ENCODE measurements at regions not wholly inside any gene's neighbourhood (a gene's known extent, or its start where the extent isn't known, plus 50 kb on each side); places are given as distances from the start of the nearest gene placed in this dataset.

DNA sequence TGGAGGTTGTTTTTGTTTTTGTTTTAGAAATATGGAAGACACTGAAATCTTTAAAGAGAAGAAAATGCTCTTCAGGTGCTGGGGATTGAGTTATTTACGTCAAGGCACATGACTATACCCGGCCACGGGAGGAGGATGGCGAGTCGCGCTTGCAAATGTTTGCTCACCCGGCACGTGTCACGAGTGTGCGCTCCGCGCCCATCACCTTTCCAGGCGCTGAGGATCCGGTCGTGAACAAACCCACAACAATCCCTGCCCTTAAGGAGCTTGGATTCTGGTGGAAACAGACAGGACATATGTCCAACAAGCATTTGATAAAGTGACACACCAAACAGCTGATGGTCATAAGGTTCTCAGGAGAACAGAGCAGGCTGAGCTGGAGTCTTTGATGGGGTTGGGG is 715.5 kb downstream of the BRD1 start:
- DNase-seq = no peak

DNA sequence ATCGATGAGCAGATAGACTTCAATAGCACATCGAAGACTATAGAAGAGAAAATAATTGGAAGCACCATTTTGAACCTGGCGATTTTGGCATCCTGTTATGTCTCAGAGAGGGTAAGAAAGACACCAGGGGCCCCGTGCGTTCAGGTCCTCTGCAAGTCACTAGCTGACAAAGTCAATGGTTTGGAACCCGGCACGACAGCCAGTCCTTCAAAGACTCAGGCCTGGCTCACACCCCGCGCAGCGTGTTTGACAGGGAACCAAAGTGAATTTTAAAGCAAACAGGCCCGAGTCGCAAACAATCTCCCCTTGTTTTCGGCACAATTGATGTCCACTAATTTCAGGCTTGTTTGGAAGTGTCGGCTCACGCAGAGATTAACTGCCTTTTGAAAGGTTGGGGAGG is 716.6 kb downstream of the BRD1 start:
- no peak for DNase-seq

DNA sequence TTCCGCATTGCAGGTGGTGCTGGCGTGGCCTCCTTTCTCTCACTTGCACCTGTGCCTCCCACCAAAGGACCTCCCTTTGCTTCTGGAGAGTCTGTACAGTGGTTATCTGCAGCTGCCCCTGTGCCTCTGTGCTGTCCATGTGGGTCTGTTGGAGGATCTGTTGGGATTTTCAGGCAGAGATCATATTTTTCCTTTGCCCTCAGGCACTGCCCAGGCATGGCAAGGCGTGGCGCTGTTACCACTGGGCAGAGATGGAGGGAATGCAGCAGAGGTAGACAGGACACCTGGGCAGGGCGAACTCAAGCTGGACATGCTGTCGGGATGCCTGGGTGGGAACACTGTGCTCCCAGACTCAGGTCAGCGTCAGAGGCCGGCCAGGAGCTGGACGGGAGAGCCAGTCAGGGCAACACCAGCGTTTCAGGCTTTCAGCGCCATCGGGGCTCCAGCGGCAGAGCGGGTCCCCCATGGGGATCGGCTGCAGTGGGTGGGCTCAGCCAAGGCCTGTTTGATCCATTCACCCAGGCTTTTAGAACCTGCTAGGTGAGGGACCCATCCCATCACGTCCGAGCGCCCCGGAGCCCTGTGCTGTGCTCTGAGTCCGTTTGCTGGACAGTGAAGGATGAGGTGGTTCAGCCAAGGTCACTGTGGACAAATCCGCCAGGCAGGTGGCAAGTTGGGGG is 718.9 kb downstream of the BRD1 start:
- DNase-seq = no peak

DNA sequence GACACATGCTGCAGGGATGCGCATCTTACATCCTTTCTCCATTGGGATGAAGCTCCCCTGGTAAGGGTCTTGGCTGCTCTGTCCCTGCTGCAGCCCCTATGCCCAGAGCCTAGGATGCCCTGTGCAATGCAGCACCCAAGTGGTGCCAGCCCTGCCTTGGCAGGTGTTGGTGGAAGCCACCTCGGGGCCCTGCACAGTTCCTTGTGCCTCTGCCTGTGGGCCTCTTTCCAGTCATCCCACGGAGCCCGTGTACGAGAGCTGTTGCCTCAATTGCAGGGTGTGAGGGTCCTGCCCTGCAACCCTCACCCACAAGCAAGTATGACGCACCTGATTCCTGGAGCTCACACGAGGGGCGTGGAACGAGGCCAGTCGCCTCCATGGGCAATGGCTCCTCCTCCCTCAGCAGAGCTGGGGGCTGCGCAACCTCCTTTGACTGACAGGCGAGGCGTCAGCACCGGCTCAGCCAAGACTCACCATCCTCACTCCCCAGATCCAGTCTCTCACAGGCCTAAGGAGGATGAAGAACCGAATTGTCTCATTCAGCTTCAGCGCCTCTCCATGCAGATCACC is 719.6 kb downstream of the BRD1 start:
- DNase-seq = no peak

- no peak for DNase-seq
Observed at GRCh38 chr22:49107561-49107960, 720.1 kb downstream of the BRD1 start.

- no peak for DNase-seq
Observed at GRCh38 chr22:49106842-49107152, 720.9 kb downstream of the BRD1 start.

DNA sequence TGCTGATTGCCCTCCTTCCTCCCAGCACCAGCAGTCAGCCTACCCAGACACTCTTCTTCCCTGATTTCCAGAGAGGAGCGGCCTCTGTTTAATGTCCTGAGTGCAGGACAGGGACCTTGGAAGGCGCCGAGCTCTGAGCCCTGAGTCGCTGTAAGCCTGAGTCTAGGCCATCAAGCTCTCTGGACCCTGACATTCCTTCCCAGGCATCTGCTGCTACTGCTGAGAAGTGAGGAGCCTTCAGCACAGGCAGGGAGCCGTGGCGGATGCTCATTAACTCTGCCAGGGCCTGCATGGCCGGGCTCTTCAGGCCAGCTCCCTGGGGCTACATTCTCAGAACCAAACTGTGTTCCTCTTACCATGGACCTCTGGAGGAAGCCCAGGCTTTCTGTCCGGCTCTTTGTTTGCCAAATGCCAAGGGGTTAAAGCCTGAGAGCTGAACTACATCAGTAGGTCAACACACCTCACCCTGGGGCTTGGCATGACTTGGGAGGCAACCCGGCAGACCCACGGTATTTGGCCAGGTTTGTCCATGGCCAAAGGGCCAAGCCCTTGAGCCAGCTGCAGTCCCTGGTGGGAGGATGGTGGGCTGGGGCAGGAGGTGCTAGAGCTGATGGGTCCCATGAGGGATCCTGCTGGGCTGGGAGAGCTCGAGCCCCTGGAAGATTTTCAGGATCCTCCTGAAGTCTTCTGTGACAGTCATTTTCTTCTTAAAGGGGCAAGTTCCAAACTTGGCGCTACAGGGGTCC is 721.4 kb downstream of the BRD1 start:
- DNase-seq = no peak

GRCh38 chr22:49104434-49104833 is 723.2 kb downstream of the BRD1 start:
- DNase-seq = no peak

DNA sequence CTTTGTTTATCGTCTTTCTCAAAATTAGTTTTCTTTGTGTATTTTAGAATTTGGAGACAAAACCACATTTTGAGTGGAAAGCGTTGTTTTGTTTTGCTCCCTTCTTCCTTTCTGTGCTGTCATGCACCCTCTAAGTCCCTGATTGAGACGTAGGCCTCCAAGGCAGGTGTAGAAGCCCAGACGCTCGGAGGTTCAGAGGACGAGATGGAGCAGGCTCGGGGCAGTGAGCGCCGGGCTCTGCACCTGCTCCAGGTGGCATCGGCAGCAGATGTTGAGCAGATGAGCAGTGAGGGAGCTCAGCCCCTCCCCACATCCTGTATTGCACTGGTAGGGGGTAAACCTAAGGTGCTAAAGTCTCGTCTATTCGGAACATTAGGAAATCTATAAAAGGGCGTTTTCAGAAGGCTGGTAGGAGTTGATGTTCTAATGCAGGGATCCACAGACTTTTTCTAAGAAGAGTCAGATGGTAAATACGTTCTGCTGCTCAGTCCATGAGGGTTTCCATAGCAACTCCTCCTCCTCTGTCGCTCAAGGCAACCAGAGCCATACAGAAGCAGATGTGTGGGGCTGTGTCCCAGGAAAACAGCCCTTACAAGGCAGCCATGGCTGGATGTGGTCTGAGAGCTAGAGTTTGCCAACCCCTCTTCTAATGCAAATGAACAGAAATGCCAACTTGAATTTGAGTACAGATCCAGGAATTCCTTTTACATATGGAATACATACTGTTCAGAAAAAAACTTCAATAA is 724.2 kb downstream of the BRD1 start:
- DNase-seq = no peak

DNA sequence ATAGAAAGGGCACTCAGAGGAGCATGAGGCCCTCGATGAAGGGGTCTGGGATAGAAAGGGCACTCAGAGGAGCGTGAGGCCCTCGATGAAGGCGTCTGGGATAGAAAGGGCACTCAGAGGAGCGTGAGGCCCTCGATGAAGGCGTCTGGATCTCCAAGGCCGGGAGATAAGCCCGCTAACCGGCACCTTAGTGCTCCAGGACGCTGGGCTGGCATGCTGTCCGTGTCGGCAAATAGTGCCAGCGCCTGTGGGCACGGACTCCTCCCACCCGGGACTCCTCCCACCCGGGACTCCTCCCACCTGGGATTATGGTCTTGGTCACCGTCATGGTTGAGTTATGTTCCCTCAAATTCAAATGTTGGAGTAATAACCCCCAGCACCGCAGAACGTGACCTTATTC is 725.3 kb downstream of the BRD1 start:
- no peak for DNase-seq

DNA sequence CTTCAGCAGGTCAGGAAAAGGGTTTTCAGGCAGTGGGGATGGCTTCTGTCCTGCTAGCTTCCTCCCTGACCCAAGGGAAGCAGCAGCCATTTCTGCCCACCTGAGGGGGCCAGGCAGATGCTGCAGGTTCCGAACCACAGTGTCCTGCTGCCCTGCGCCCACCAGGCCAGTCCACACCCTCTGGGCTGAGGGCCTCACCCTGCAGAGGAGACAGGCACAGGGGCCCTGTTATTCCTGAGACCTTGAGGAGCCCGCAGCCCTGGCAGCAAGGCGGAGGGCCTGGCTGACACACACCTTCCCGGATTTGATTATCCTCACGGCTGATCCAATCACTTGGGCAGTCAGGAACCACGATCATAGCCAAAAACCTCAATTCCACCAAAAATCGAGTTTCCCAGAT is 725.8 kb downstream of the BRD1 start:
- no peak for DNase-seq

DNA sequence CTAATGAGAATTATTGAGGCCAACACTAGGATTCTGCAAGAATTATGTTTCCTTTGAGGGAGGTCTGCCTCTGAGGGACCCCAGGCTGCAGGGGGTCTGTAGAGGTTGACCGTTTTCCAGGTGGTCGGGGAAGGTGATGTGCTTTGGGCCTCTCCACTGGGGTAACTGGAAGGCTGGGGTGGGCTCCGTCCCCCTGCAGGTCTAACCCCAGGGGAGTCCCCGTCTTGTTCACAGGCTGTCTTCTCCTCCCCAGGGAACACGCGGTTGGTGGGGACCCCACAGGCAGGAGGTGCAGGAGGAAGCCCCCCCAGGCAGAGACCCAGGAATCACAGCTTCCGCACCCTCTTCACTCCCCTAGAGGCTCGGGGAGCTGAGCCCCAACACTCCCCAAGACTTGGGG is 726.4 kb downstream of the BRD1 start:
- DNase-seq = no peak

DNA sequence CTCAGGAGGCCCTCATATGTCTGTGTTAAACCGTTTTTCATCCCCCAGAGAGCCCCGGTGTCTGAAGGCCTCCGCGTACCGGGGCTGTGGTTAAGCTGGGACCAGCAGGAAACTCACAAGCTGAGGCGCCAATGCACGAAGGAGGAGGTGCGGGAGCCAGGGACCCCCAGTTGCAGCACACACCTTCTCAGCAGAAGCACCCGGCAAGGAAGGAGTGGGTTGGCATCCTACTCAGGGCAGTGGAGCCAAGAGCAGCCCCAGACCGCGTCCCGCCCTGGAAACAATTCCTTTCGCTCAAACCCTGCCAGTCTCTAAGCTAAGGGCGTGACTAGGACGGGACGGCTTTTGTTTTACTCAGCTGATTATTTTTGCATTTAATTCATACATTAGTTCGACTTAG is 726.9 kb downstream of the BRD1 start:
- no peak for DNase-seq

DNA sequence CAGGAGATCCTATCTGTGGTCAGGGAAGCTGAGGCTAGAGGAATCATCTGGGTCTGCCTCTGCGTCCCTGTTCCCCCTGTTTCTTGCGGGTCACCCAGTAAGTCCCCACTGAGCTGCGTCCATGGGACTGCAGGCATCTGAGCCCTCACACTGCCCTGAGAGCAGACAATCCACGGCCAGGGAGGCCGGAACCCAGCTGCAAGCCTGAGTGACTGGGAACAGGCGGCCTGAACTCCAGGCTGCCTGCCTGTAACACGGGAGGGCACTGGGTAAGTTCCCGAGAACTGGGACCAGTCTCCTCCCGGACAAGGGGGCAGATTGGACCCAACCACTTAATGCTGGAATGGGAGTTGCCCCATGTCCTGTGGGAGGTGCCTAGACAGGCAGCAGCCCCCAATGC is 727.4 kb downstream of the BRD1 start:
- DNase-seq = no peak

- no peak for DNase-seq
Observed at GRCh38 chr22:49099496-49100124, 728.1 kb downstream of the BRD1 start.

DNA sequence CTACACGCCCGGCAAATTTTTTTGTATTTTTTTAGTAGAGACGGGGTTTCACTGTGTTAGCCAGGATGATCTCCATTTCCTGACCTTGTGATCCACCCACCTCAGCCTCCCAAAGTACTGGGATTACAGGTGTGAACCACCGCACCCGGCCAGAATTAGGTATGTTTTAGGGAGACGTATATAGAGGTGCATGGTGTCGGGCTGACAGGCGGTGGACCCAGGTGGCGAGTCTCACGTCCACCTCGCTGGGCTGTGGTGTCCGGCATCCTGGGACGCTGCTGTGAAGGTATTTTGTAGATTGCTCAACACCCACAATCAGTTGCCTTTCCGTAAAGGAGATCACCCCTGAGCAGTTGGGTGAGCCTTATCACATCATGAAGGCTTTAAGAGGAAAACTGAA is 728.6 kb downstream of the BRD1 start:
- DNase-seq = no peak

DNA sequence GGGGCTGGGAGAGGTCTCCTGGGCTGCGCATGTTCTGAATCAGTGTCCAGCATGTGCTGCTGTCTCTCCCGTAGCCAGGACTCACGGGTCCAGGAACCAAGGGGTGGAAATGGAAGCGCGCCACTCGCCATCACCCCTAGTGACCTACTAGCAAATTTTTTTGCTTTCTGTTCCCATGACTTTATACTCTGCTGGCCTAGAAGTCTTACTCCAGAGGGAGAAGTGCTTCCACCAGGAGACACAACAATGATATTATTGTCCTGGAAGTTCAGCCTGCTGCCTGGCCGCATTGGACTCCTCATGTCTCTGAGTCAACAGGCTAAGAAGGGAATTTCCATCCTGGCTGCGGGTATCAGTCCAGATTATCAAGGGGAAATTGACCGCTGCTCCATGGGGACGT is 729.7 kb downstream of the BRD1 start:
- no peak for DNase-seq

GRCh38 chr22:49097171-49097925 is 730.3 kb downstream of the BRD1 start:
- no peak for DNase-seq

DNA sequence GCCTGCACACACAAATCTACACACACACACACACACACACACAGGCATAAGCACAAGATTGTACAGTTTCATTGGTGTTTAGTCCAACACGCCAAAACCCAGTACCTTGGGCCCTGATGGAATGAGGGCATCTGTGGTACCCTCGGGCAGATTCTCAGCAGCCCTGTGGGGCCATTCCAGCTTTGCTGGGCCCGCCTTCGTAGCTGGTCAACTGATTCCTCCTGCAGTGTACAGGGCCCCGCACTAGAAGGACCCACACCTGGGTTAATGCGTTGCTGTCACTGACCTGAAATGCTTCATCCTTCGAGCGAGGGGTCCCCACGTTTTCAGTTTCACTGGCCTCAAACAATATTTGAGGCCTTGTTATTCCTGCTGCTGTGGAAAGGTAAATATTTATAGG is 731.2 kb downstream of the BRD1 start:
- no peak for DNase-seq

DNA sequence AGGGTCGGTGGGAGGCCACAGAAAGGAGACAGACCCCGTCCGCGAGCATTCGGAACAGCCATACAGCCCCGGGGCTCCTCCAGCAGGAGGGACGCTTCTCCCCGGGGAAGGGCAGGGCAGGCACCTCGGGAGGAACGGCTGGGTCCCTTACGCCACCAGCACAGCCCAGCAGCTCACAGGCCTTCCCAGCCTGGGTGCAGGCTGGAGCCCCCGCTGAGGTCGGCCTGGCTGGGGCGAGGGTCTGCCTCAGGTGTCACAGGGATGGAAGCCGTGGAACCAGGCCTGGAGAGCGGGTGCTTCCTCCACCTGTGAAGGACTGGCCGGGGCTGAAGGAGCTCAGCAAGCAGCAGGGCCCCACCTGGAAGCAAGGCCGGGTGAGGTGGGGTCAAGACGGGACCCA is 732.3 kb downstream of the BRD1 start:
- DNase-seq = no peak

GRCh38 chr22:49094858-49095257 is 732.8 kb downstream of the BRD1 start:
- DNase-seq = no peak

DNA sequence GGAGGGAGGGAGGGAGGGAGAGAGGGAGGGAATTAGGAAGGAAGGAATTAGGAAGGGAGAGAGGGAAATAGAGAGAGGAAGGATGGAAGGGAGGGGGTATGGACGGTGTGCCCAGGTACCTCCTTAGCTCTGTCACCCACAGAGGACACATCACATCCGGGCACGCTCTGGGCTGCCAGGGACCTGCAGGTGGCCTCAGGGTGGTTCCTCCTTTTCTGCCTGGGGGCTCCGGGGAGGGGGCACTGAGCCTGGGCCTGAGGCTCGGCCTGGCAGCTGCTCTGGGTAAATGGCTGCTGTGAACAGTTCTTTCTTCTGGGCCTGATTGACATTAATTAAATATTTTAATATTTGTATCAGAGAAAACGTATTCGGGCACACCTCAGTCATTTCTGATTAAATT is 733.5 kb downstream of the BRD1 start:
- no peak for DNase-seq
